GM21723 (cell line): ENCODE measurements at regions not wholly inside any gene's neighbourhood (a gene's known extent, or its start where the extent isn't known, plus 50 kb on each side); places are given as distances from the start of the nearest gene placed in this dataset.

ENCODE experiments used
- ATAC-seq: cut with Tn5 transposase; IDR thresholded peaks from one replicate; pipeline ENCODE4 v1.9.1; 2021; ENCODE audit warnings: mild to moderate bottlenecking, moderate library complexity; ENCODE audit not compliant: unreplicated experiment

DNA sequence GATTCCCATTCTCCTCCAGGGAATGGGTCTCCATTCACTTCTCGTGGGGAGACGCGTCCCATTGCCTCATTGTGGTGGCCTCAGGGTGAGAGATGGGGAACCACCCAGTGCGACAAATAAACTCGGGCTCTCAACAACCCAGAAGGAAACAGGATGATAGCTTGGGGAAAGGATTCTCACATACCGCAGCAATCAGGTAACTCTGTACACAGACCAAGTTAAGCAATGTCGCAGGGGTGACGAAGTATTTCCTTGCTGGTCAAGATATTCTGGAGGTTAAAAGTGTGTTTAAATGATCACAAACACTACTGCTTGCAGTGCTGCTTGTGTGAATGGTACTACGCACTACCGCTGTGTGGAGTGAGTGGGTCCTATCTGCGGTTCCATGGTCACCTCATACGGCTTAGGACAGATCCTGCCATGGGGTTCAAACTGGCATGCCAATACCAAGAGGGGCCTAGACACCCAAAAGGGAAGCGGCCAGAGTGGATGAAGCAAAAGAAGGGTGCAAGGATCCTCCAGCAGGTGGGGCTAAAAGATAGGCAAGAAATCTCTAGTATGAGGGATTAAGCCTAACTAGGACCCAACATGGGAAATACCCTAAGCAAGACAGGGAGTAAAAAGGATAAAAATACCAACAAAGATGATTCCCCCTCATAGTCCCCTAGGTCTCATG is 143.8 kb upstream of the TMEM106B start:
- peak; percentile 64 for ATAC-seq

- no peak for ATAC-seq
Measured at GRCh38 chr7:12069757-12070156, 141.3 kb upstream of the TMEM106B start.

- ATAC-seq: no peak
Measured at GRCh38 chr7:12074889-12075288, 136.2 kb upstream of the TMEM106B start.

DNA sequence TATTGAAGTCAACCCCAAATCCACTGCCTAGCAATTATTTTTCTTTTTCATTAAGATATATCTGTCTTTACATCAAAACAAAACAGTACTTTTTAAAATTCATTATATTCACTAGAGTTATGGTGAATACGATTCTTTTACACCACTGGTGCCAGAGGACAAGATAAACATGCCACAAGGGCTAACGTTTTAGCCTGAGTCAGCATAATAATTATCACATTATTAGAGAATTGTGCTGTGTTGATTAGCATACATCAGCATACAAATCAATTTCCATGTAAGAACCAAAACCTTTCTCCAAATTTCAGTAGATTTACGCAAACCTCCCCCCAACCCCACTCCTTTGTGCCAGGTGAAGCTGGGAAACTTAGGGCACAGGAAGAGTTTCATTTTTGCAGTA is 131.1 kb upstream of the TMEM106B start:
- no peak for ATAC-seq

GRCh38 chr7:12085516-12085915 is 125.6 kb upstream of the TMEM106B start:
- no peak for ATAC-seq

DNA sequence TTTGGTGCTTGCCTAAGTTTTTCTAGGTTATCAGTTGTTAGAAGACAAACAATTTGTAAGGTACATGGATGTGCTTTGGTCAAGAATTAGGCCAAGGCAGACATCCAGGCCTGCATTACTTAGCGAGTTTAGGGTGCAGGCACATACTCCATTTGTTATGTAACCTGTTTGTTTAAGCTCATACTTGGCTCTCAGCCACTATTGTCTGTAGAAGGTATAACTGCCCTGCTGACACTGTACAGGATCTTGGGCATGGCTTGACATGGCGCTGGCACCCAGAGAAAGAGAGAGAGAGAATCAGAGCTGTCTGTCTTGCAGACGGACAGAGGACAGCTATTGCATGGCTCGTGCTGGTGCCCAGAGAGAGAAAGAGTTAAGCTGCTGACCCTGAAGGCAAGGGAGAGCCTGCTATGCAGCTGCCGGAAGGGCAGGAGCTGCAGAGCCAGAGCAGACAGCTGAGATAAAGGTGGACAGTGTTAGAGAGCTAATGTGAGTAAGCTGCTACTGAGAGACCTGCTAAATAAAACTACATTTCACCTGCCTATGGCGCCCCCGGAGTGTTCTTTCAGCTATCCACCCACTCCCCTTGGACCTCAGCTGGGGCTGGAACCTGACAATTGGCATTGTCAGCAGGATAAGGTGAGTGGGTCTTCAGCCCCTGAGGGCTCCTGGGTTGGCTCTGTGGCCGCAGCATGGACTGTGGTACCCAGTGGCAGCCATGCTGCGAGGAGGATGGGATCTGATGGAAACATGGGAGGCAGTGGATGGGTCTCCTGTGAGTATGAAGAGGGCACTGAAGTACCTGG is 120.9 kb upstream of the TMEM106B start:
- ATAC-seq: no peak

DNA sequence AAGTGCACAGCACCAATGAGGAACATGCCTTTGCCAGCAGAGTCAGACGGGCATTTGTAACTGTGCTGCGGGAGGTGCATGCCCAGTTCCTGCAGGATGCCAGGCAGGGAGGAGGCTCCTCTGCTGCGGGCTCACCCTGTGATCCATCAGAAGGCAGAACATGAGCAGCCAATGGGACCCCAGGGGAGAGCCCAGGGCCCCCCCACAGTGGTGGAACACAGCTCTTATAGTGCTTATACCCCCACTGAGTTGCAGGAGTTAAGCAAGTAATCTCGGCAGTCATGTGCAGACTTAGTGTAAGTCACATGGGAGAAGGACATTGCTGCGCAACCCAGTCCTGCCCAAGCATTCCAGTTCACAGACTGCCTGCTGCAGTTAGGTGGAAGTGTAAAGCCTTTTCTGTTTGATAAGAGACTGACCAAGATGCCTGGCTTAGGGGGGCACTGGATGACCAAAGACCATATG is 120.3 kb upstream of the TMEM106B start:
- ATAC-seq: no peak

DNA sequence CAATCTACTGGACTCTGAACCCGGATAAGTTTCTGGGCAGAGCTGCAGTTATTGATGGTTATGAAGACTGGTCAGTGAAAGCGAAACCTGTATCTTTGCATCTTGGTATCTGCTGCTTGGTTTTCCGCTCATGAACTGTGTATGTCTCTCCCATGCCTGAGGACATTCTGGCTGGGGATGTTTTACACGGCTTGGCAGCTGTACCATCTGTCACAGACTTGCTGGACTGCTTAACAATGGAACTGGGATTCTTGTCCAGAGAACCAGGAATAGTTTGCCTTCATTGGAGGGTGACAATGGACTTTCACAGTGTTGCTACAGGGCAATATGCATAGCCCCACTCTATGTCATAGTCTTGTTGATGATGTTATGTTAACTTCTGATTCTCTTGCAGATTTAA is 119.9 kb upstream of the TMEM106B start:
- ATAC-seq: no peak

GRCh38 chr7:12092499-12093130 is 118.5 kb upstream of the TMEM106B start:
- ATAC-seq: no peak

DNA sequence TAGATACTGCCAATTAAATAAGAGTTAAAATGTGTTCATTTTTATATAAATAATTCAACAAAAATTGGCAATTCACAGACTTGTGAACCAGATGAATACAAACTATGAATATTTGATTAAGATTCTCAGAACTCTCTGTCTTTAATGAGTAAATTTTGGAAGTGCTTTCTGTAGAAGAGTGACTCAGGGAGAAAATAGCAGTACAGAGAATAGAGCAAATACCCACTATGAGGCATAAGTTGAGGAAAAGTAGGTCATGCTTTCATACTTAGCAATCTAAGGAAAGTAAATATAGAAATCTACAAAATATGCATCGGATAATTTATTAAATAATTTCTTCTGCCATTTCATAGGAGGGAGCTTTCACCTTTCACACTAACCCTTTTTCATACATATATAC is 117.7 kb upstream of the TMEM106B start:
- ATAC-seq: no peak

- ATAC-seq: no peak
Measured at GRCh38 chr7:12094365-12094921, 116.7 kb upstream of the TMEM106B start.

GRCh38 chr7:12102126-12102525 is 109.0 kb upstream of the TMEM106B start:
- ATAC-seq: no peak

- no peak for ATAC-seq
Measured at GRCh38 chr7:12102527-12102926, 108.6 kb upstream of the TMEM106B start.

DNA sequence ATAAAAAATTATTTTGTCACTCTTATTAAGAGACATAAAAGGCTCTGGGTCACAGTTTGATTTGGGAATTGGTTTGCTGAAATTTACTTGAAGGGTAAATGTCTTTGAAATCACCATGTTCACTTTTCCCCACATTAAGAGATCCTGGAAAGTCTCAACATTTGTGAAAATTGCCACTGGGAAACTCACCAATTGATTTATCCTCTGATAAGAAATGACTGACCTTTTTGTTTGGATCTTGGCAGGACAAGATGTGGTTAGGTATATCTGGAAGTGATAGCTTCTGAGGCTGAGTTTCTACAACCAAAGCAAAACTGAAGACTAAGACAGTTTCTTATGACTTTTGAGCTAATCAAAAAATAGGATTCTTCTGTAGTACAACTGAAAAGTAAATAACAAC is 107.1 kb upstream of the TMEM106B start:
- no peak for ATAC-seq

DNA sequence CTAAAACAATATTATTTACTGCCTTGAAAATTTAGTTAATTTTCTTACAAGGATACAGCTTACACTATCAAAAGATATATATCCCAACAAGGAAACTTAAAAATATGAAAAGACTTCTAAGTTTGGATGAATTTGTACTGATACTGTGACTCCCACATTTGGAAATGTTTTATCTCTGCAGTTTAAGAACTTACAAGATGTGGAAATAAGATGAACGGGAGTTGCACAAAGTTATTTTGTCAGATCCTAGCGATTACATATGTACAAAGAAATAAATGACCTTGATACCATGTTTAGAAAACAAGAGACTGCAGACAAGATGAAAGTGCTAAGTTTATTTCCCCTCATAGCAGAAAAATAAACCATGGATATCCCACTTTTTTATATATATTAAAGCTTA is 103.7 kb upstream of the TMEM106B start:
- no peak for ATAC-seq

DNA sequence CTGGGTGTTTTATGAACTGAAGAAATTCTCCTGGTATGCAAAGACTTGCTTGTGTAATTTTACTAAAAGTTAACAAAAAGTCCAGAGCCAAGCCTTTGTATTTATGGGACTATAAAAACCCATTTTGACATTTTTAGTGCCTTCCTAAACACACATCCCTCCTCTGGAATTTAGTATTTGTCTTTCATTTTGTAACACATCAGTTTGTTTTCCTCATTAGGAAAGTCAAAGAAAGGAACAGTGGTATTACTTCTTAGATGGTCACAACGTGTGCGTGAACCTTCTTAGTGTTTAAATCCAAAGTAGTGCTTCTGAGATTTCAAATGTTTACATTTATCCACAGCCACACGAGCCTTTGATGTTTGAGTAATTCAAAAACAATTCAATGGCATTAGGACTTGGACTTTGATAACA is 103.2 kb upstream of the TMEM106B start:
- no peak for ATAC-seq

- ATAC-seq: no peak
Measured at GRCh38 chr7:12110425-12110824, 100.7 kb upstream of the TMEM106B start.

- ATAC-seq: no peak
Measured at GRCh38 chr7:12111422-12112405, 99.4 kb upstream of the TMEM106B start.

DNA sequence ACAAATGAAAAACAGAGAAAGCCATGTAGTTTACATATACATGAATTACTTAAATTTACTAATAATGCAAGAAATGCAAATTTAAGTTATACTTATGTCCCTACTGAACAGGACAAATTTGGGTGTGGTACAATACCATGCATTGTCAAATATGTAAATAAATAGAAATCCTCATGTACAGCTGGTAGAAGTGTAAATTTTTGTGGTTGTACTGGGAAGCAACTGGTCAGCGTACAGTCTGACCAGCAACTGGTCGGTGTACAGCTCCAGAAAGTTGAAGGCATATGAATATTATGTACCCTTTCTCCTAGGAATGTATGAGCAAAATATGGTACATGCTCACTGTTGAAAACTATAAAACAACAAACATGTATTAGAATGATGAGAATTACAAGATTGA is 93.9 kb upstream of the TMEM106B start:
- no peak for ATAC-seq

DNA sequence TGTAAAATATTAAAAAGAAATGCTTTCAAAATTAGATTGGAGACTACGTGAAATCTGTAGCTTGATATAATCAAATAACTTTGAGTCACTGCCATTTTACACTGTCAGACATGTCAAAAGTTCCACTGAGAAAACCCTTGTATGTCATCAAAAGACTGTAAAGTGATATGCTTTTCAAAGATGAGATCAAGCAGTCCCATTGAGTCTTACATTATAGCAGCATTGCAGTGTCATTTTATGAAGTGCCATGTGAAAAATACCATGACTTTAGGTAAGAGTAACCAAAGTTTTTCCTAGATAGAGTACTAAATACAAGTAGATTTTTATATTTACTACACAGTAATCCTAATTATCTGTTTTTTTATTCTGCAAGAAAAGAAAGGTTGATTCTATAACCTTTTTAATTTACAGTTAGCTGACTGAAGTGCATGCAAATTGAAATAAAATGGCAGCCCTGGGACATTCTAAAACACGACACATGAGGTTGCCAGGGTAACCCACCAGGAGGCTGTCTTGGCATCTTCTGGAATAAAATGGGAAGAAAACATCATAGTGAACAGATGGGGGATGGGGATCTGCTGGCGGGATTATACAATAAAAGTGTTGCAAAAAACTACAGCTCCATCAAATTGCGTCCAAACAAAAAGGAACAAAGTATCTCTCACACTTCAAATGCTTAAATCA is 91.3 kb upstream of the TMEM106B start:
- ATAC-seq: no peak
